AG10803 (cell line): ENCODE measurements at regions not wholly inside any gene's neighbourhood (a gene's known extent, or its start where the extent isn't known, plus 50 kb on each side); places are given as distances from the start of the nearest gene placed in this dataset.

Source experiments
- DNase-seq: peaks from one replicate; pipeline ENCODE4 v3.0.0; 2010; ENCODE audit warnings: low read depth
- H3K4me3 ChIP-seq: 2 replicates; pipeline ENCODE4 v1.5.1; 2011; ENCODE audit warnings: mild to moderate bottlenecking, low read length, control low read depth
- CTCF ChIP-seq: conservative IDR thresholded peaks from 2 replicates; pipeline ENCODE4 v1.5.1; 2011; ENCODE audit warnings: mild to moderate bottlenecking, low read length, control low read depth, inconsistent platforms

GRCh38 chr6:33868141-33868540 is 64.3 kb upstream of the MLN start:
- no peak for DNase-seq
- H3K4me3 ChIP-seq = no peak overlapping the region
- no peak for TF ChIP-seq CTCF

GRCh38 chr6:33865478-33866077 is 61.8 kb upstream of the MLN start:
- TF ChIP-seq CTCF = no peak
- H3K4me3 ChIP-seq = no peak overlapping the region
- no peak for DNase-seq

GRCh38 chr6:33863723-33864440 is 60.1 kb upstream of the MLN start:
- no peak for TF ChIP-seq CTCF
- DNase-seq = no peak
- H3K4me3 ChIP-seq = no peak overlapping the region

GRCh38 chr6:33863084-33863483 is 59.3 kb upstream of the MLN start:
- TF ChIP-seq CTCF = no peak
- no peak for DNase-seq

GRCh38 chr6:33862536-33862935 is 58.7 kb upstream of the MLN start:
- DNase-seq = no peak
- no peak for TF ChIP-seq CTCF
- H3K4me3 ChIP-seq = no peak overlapping the region

More at GRCh38 chr6:33863084-33863483, 59.3 kb upstream of the MLN start:
- no peak overlapping the region for H3K4me3 ChIP-seq

GRCh38 chr6:33861722-33862121 is 57.9 kb upstream of the MLN start:
- TF ChIP-seq CTCF = no peak
- no peak for DNase-seq
- H3K4me3 ChIP-seq = no peak overlapping the region
